ENCODE measurements at regions not wholly inside any gene's neighbourhood (a gene's known extent, or its start where the extent isn't known, plus 50 kb on each side); places are given as distances from the start of the nearest gene placed in this dataset.

- Histone ChIP-seq H3K36me3 (ENCODE audit: control insufficient read depth in 2 of 2, extremely low read depth in 1 of 2, insufficient read depth in 2 of 2, low read length in 2 of 2) (no peaks in the 10 kb centered on the region), H4K20me1 (replicated peaks; ENCODE audit: control insufficient read depth, extremely low read depth, insufficient read depth, low read length) (no peaks in the 10 kb centered on the region), H3K4me3 (replicated peaks in 1 of 3; ENCODE audit: insufficient read depth in 1 of 3, low read depth in 1 of 3, low read length in 3 of 3) (no peak overlapping the region), H3K79me2 (ENCODE audit: control insufficient read depth, insufficient read depth, low read length) (no peaks in the 10 kb centered on the region), H3K27ac (ENCODE audit: insufficient read depth, low read depth, low read length) (no peak overlapping the region), H3K9me1 (replicated peaks; ENCODE audit: control insufficient read depth, extremely low read depth, insufficient read depth, low read length) (no peaks in the 10 kb centered on the region), H2AFZ (ENCODE audit: low read depth, low read length) (no peak overlapping the region), H3K9ac (replicated peaks; ENCODE audit: extremely low read depth, insufficient read depth, low read length) (no peak overlapping the region), H3K4me1 (ENCODE audit: control insufficient read depth, extremely low read depth, insufficient read depth, low read length) (peaks cover 13% of the 10 kb centered on the region), H3K27me3 (ENCODE audit: control insufficient read depth in 2 of 2, insufficient read depth in 2 of 2, low read length in 2 of 2) (no peaks in the 10 kb centered on the region), H3K4me2 (ENCODE audit: insufficient read depth, low read length) (no peak overlapping the region), H3K9me3 (replicated peaks; ENCODE audit: control insufficient read depth, insufficient read depth, low read length) (no peaks in the 10 kb centered on the region)
- DNase-seq (ENCODE audit: low read depth, low spot score) (no peak), FAIRE-seq (no peak)
- CTCF ChIA-PET, result no interaction called here
- intact Hi-C loops (cut with micrococcal nuclease) (loop anchor here (10.0 kb wide), 1 partner anchor 460 kb away; no protein-coding TSS in a partner anchor), dilution Hi-C loops (cut with MboI; ENCODE audit: extremely low pct_ligation_motif_present, low sequenced_read_pairs) (no loop called here)
- TF ChIP-seq EZH2 (IDR thresholded peaks at IDR 0.05; ENCODE audit: borderline replicate concordance, low read depth, low read length, severe bottlenecking), result no peak
- TF ChIP-seq MAX (IDR thresholded peaks at IDR 0.05; ENCODE audit: insufficient read depth, insufficient read length), result no peak
- TF ChIP-seq POLR2A (IDR thresholded peaks at IDR 0.05; ENCODE audit: low read depth, low read length), result no peak
- TF ChIP-seq GATA2 (IDR thresholded peaks at IDR 0.05; ENCODE audit: insufficient read depth, insufficient read length, low read depth, low read length), result no peak
- no peak for TF ChIP-seq CTCF (IDR thresholded peaks at IDR 0.05; ENCODE audit: extremely low read depth in 1 of 2, insufficient read depth in 1 of 2, low read depth in 1 of 2, low read length in 2 of 2)
- TF ChIP-seq MYC (IDR thresholded peaks at IDR 0.05; ENCODE audit: low read depth, low read length), result no peak
- no peak for TF ChIP-seq FOS (IDR thresholded peaks at IDR 0.05; ENCODE audit: borderline replicate concordance, insufficient read depth, low read length)
- no peak for TF ChIP-seq POLR2AphosphoS5 (IDR thresholded peaks at IDR 0.05; ENCODE audit: insufficient read depth, low read depth, low read length)
- no peak for TF ChIP-seq JUN (IDR thresholded peaks at IDR 0.05; ENCODE audit: borderline replicate concordance, insufficient read depth, insufficient read length, low read depth)
- no TSS peak for BruUV-seq (replicated peaks)
- POLR2A ChIA-PET, result no interaction called here
Observed at GRCh38 chr11:29025001-29025400, 916.8 kb downstream of the METTL15 start.
